DOHH2 (cell line): ENCODE measurements at regions not wholly inside any gene's neighbourhood (a gene's known extent, or its start where the extent isn't known, plus 50 kb on each side); places are given as distances from the start of the nearest gene placed in this dataset.

ENCODE experiments used
- CTCF ChIP-seq: fragments of 200-600 bp; sonication (generic); IDR thresholded peaks from one replicate; pipeline ENCODE4 v1.5.1; 2014; ENCODE audit warnings: antibody characterized with exemption, mild to moderate bottlenecking, low read depth, low read length; ENCODE audit not compliant: poor library complexity, severe bottlenecking
- EZH2phosphoT487 ChIP-seq: fragments of 200-600 bp; sonication (generic); IDR thresholded peaks from 2 replicates; pipeline ENCODE4 v1.6.1; 2017; ENCODE audit warnings: borderline replicate concordance, mild to moderate bottlenecking, antibody characterized with exemption, low read length, moderate library complexity, mixed read lengths

DNA sequence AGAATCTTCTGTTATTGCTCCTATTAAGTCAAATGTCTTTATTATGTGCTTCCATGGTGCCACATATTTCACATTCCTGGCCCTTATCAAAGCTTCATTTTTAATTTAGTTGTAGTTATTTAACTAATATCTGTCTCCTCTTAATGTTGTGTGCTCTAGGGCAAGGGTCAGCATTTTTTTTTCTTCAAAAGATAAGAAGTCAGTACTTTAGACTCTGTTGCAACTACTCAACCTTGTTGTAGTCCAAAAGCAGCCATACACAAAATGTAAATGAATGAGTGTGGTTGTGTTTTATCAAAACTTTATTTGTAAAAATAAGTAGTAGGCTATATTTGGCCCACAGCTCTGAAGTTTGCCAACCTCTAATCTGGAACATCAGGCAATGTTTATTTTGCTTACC, 394.7 kb upstream of the CBLB start:
- TF ChIP-seq CTCF = no peak
- TF ChIP-seq EZH2phosphoT487 = no peak
